ENCODE measurements at regions not wholly inside any gene's neighbourhood (a gene's known extent, or its start where the extent isn't known, plus 50 kb on each side); places are given as distances from the start of the nearest gene placed in this dataset.

DNA sequence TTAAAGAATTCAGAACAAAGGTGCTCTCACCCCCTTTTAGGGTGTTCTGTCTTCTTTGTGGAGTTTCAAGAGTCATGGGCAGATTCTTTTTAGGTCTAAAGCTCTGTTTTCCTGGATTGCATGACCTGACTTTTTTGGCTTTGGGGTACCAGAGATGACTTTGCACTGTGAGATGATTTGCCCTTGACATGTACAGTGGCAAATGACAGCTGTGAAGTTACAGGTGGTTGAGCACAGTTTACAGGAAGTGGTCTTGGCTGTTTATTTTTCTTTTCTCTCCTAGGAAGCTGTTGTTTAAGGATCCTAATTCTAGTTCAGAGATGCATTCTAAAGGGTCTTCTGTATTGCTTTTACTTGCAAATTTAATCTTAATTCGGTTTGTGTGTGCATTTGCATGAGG, 83.8 kb upstream of the METAP2 start:
- TF ChIP-seq, protein P1, sequence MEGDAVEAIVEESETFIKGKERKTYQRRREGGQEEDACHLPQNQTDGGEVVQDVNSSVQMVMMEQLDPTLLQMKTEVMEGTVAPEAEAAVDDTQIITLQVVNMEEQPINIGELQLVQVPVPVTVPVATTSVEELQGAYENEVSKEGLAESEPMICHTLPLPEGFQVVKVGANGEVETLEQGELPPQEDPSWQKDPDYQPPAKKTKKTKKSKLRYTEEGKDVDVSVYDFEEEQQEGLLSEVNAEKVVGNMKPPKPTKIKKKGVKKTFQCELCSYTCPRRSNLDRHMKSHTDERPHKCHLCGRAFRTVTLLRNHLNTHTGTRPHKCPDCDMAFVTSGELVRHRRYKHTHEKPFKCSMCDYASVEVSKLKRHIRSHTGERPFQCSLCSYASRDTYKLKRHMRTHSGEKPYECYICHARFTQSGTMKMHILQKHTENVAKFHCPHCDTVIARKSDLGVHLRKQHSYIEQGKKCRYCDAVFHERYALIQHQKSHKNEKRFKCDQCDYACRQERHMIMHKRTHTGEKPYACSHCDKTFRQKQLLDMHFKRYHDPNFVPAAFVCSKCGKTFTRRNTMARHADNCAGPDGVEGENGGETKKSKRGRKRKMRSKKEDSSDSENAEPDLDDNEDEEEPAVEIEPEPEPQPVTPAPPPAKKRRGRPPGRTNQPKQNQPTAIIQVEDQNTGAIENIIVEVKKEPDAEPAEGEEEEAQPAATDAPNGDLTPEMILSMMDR (IDR thresholded peaks at IDR 0.05): no peak
- no peak overlapping the region for H3K4me3 ChIP-seq
- ATAC-seq (ENCODE audit: insufficient number of reproducible peaks, low FRiP score, low read depth) (no peak), DNase-seq (ENCODE audit: low spot score) (no peak)
- H3K36me3 ChIP-seq: no peaks in the 10 kb centered on the region
- peaks cover 3 to 17% of the 10 kb centered on the region in 2 donors for H3K4me1 ChIP-seq (ENCODE audit: control insufficient read depth in 1 of 2, low read depth in 2 of 2)
- no peaks in the 10 kb centered on the region for H3K27me3 ChIP-seq (replicated peaks; ENCODE audit: insufficient read depth)
- no peak overlapping the region for H3K27ac ChIP-seq
- no peaks in the 10 kb centered on the region for H3K9me3 ChIP-seq

DNA sequence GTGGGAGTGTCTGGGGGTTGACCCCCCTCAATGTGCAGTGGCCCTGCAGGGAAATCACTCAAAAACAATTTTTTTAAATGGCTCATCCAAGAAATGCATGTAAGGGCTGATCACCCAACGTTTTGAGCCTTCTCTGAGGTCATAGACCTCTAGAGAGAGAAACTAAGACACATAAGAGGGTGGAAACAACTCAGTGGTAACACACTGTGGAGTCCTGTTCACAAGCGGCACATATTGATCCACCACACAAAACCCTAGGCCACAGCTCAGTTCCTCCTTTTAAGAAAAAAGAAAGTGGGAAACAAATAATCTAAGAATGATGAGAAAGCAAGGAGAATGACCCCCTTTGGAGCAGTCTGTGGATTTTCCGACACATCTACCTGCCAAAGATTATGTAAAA, 83.0 kb upstream of the METAP2 start:
- ATAC-seq (ENCODE audit: insufficient number of reproducible peaks, low FRiP score, low read depth) (no peak), DNase-seq (ENCODE audit: low spot score) (no peak)
- TF ChIP-seq, protein P1 (IDR thresholded peaks at IDR 0.05): no peak
- peaks cover 3 to 14% of the 10 kb centered on the region in 2 donors for H3K4me1 ChIP-seq (ENCODE audit: control insufficient read depth in 1 of 2, low read depth in 2 of 2)
- H3K27ac ChIP-seq: no peak overlapping the region
- no peaks in the 10 kb centered on the region for H3K36me3 ChIP-seq
- no peak overlapping the region for H3K4me3 ChIP-seq
- no peaks in the 10 kb centered on the region for H3K9me3 ChIP-seq
- no peaks in the 10 kb centered on the region for H3K27me3 ChIP-seq (replicated peaks; ENCODE audit: insufficient read depth)

DNA sequence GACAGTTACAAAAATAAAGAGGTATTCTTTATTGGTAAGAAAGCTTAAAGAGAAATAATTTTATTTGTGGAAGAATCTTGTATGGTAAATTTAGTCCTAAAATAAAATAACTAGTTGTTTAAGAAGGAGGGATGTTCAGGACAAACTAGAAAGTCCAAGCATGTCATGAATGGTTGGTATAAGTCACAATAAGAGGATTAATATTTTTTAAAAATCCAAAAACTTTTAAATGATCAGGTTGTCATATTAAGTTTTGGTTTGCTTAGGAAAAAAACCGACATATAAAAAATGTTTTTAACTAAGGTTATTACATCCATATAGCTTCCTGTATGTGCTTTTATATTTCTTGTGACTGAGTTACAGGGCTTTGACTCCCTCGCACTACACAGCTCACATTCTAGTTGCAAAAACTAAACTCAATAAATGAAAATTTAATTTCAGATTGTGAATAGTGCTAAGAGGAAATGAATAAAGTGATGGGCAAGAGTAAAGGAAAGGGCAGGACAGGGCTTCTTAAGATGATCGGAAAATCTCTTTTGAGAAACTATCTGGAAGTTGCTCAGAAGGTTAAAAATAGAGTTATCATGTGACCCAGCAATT, 80.7 kb upstream of the METAP2 start:
- Histone ChIP-seq H3K9me3 (no peaks in the 10 kb centered on the region), H3K27ac (no peak overlapping the region), H3K27me3 (replicated peaks; ENCODE audit: insufficient read depth) (no peaks in the 10 kb centered on the region), H3K4me1 (ENCODE audit: control insufficient read depth in 1 of 2, low read depth in 2 of 2) (peaks cover 0 to 12% of the 10 kb centered on the region in 2 donors), H3K4me3 (no peak overlapping the region), H3K36me3 (no peaks in the 10 kb centered on the region)
- ATAC-seq (ENCODE audit: insufficient number of reproducible peaks, low FRiP score, low read depth): no peak
- TF ChIP-seq, protein P1 (IDR thresholded peaks at IDR 0.05): no peak
- no peak for DNase-seq (ENCODE audit: low spot score)

DNA sequence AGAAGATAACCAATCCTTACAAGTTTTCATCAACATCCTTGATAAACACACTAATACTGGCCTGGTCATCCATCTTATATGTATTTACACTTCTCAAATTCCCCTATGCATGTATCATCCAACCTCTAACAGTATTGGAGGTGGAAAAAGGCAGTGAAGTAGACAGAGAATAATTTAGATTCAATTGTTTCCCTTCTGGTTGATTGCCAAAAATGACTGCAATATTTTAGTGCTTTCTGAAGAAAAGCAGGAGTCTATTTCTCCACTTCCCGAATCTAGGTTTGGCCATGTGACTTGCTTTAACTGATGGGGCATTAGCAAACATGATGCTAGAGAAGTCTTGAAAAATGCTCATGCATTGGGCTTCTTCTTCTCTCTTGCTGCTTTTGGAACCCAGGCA, 78.3 kb upstream of the METAP2 start:
- TF ChIP-seq, protein P1 (IDR thresholded peaks at IDR 0.05): no peak
- DNase-seq (ENCODE audit: low spot score) (no peak), ATAC-seq (ENCODE audit: insufficient number of reproducible peaks, low FRiP score, low read depth) (no peak)
- H3K4me1 ChIP-seq (ENCODE audit: control insufficient read depth in 1 of 2, low read depth in 2 of 2): peaks cover 0 to 12% of the 10 kb centered on the region in 2 donors
- no peaks in the 10 kb centered on the region for H3K27me3 ChIP-seq (replicated peaks; ENCODE audit: insufficient read depth)
- H3K4me3 ChIP-seq: no peak overlapping the region
- no peak overlapping the region for H3K27ac ChIP-seq
- H3K36me3 ChIP-seq: no peaks in the 10 kb centered on the region
- no peaks in the 10 kb centered on the region for H3K9me3 ChIP-seq

DNA sequence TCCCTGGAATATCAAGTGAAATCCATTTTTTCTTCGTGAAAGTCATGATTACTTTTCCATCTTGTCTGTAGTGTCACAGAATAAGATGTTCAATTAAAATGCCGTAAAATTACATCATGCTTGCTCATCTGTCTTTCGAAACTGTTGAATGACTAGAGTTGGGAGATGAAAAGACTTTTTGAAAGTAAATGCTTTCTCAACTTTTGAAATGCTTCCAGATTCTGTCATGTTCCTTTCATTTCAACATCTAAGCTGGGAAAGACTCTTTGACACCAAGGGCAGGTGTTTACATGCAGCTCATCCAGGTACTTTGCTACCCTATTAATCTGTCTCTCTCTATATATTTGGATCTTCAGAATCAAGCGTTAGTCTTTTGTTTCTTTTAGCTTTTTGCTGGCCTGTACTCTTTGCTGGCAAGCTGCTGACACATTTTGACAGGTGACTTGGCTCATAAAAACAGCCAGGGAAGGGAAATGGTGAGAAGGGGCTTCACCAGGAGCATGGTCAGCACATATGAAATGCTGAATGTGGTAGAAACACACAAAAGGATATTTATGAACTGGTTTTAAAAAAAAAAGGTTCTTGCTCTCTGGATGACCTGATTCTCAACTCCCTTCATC, 77.0 kb upstream of the METAP2 start:
- Histone ChIP-seq H3K36me3 (no peaks in the 10 kb centered on the region), H3K9me3 (no peaks in the 10 kb centered on the region), H3K4me3 (no peak overlapping the region), H3K4me1 (ENCODE audit: control insufficient read depth in 1 of 2, low read depth in 2 of 2) (peaks cover 0 to 12% of the 10 kb centered on the region in 2 donors), H3K27me3 (replicated peaks; ENCODE audit: insufficient read depth) (no peaks in the 10 kb centered on the region), H3K27ac (no peak overlapping the region)
- no peak for DNase-seq (ENCODE audit: low spot score)
- TF ChIP-seq, protein P1 (IDR thresholded peaks at IDR 0.05): no peak
- no peak for ATAC-seq (ENCODE audit: insufficient number of reproducible peaks, low FRiP score, low read depth)

All from thoracic aorta (tissue), 2 donors.